ENCODE measurements at regions not wholly inside any gene's neighbourhood (a gene's known extent, or its start where the extent isn't known, plus 50 kb on each side); places are given as distances from the start of the nearest gene placed in this dataset.

DNA sequence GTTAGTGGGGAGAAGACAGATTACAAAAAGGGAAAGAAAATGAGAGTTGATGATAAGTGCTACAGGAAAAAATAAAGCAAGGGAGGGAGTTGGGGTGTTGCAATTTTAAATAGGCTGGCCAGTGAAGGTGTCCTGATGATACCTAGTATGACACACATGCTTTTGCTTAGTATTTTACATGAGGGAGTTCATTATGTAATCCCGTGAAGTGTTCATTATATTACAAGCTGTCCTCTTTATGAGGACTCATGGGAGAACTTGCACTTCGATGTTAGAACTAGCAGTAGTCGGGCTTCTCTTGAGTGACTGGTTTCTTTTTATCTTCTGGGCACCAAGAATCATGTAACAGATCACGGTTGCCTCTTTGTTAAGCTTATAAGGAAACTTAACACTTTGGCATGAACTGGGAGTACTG is 102.3 kb upstream of the MTPN start:
- Histone ChIP-seq H4K20me1 (ENCODE audit: insufficient read depth, low read length) (no peaks in the 10 kb centered on the region), H2AFZ (ENCODE audit: low read length) (no peak overlapping the region), H3K9me3 (ENCODE audit: low read length) (no peaks in the 10 kb centered on the region), H3K27ac (ENCODE audit: low read depth, low read length, poor library complexity, severe bottlenecking) (no peak overlapping the region), H3K27me3 (ENCODE audit: insufficient read depth, low read length) (no peaks in the 10 kb centered on the region), H3K9me2 (ENCODE audit: low read depth, low read length) (no peaks in the 10 kb centered on the region), H3K79me2 (ENCODE audit: insufficient read depth, low read length) (no peaks in the 10 kb centered on the region), H3K9ac (ENCODE audit: low read length) (no peak overlapping the region), H3K4me2 (ENCODE audit: low read length) (no peak overlapping the region), H3K36me3 (ENCODE audit: insufficient read depth, low read length) (no peaks in the 10 kb centered on the region), H3F3A (ENCODE audit: insufficient read depth, low read length) (no peaks in the 10 kb centered on the region), H3K4me3 (ENCODE audit: low read depth, low read length, poor library complexity, severe bottlenecking) (no peak overlapping the region), H3K4me1 (ENCODE audit: insufficient read depth, low read length, severe bottlenecking) (no peaks in the 10 kb centered on the region)
- no peak for TF ChIP-seq EZH2 (IDR thresholded peaks at IDR 0.05; ENCODE audit: borderline replicate concordance, low read length)
- TF ChIP-seq, protein P1, sequence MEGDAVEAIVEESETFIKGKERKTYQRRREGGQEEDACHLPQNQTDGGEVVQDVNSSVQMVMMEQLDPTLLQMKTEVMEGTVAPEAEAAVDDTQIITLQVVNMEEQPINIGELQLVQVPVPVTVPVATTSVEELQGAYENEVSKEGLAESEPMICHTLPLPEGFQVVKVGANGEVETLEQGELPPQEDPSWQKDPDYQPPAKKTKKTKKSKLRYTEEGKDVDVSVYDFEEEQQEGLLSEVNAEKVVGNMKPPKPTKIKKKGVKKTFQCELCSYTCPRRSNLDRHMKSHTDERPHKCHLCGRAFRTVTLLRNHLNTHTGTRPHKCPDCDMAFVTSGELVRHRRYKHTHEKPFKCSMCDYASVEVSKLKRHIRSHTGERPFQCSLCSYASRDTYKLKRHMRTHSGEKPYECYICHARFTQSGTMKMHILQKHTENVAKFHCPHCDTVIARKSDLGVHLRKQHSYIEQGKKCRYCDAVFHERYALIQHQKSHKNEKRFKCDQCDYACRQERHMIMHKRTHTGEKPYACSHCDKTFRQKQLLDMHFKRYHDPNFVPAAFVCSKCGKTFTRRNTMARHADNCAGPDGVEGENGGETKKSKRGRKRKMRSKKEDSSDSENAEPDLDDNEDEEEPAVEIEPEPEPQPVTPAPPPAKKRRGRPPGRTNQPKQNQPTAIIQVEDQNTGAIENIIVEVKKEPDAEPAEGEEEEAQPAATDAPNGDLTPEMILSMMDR (IDR thresholded peaks at IDR 0.05; ENCODE audit: low read length) = no peak

DNA sequence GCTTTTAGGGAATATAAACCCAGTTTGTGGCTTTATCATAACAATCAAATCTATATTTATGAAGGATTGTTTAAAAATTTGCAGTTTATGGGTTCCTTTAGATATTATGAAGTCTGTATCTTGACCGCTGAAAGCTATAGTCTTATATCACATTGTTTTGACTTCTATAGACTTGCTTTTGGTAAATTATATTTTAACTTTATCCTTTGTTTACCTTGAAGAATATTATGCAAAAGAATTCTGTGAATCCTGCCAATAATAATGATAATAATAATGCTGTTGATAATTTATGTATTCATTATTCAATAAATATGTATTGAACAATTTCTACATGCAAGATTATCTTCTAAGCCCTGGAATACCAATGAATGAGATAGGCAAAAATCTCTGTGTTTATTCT is 101.9 kb upstream of the MTPN start:
- Histone ChIP-seq H3K9ac (ENCODE audit: low read length) (no peak overlapping the region), H3K27ac (ENCODE audit: low read depth, low read length, poor library complexity, severe bottlenecking) (no peak overlapping the region), H4K20me1 (ENCODE audit: insufficient read depth, low read length) (no peaks in the 10 kb centered on the region), H3K4me1 (ENCODE audit: insufficient read depth, low read length, severe bottlenecking) (no peaks in the 10 kb centered on the region), H3K79me2 (ENCODE audit: insufficient read depth, low read length) (no peaks in the 10 kb centered on the region), H3K9me3 (ENCODE audit: low read length) (no peaks in the 10 kb centered on the region), H3F3A (ENCODE audit: insufficient read depth, low read length) (no peaks in the 10 kb centered on the region), H3K4me3 (ENCODE audit: low read depth, low read length, poor library complexity, severe bottlenecking) (no peak overlapping the region), H3K9me2 (ENCODE audit: low read depth, low read length) (no peaks in the 10 kb centered on the region), H3K27me3 (ENCODE audit: insufficient read depth, low read length) (no peaks in the 10 kb centered on the region), H3K4me2 (ENCODE audit: low read length) (no peak overlapping the region), H3K36me3 (ENCODE audit: insufficient read depth, low read length) (no peaks in the 10 kb centered on the region), H2AFZ (ENCODE audit: low read length) (no peak overlapping the region)
- TF ChIP-seq, protein P1 (IDR thresholded peaks at IDR 0.05; ENCODE audit: low read length) = no peak
- no peak for TF ChIP-seq EZH2 (IDR thresholded peaks at IDR 0.05; ENCODE audit: borderline replicate concordance, low read length)

DNA sequence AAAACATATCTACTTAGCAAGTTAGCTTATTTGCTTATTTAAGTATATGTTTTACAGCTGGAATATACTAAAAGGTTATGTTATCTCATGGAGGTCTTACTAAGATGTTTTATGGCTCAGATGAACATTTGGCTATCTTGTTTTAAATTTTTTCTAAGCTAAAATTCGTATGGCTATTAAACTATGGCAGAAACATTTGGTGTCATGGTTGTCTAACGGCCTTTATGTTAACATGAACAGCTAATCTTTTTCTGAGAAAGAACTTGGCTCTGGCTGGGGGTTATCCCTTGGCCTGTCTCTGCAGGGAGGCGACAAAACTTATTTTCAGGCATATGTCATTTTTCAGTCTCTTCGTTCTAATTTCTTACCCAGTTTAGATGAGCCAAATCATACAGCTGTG is 101.5 kb upstream of the MTPN start:
- H4K20me1 ChIP-seq (ENCODE audit: insufficient read depth, low read length) = no peaks in the 10 kb centered on the region
- no peak for TF ChIP-seq EZH2 (IDR thresholded peaks at IDR 0.05; ENCODE audit: borderline replicate concordance, low read length)
- TF ChIP-seq, protein P1 (IDR thresholded peaks at IDR 0.05; ENCODE audit: low read length) = no peak
- no peaks in the 10 kb centered on the region for H3K27me3 ChIP-seq (ENCODE audit: insufficient read depth, low read length)
- H2AFZ ChIP-seq (ENCODE audit: low read length) = no peak overlapping the region
- H3K79me2 ChIP-seq (ENCODE audit: insufficient read depth, low read length) = no peaks in the 10 kb centered on the region
- H3K4me2 ChIP-seq (ENCODE audit: low read length) = no peak overlapping the region
- no peak overlapping the region for H3K4me3 ChIP-seq (ENCODE audit: low read depth, low read length, poor library complexity, severe bottlenecking)
- H3K27ac ChIP-seq (ENCODE audit: low read depth, low read length, poor library complexity, severe bottlenecking) = no peak overlapping the region
- H3F3A ChIP-seq (ENCODE audit: insufficient read depth, low read length) = no peaks in the 10 kb centered on the region
- no peaks in the 10 kb centered on the region for H3K36me3 ChIP-seq (ENCODE audit: insufficient read depth, low read length)
- no peak overlapping the region for H3K9ac ChIP-seq (ENCODE audit: low read length)
- H3K4me1 ChIP-seq (ENCODE audit: insufficient read depth, low read length, severe bottlenecking) = no peaks in the 10 kb centered on the region
- H3K9me3 ChIP-seq (ENCODE audit: low read length) = no peaks in the 10 kb centered on the region
- no peaks in the 10 kb centered on the region for H3K9me2 ChIP-seq (ENCODE audit: low read depth, low read length)

All from OCI-LY1 (cell line).